Transverse colon (tissue), 4 donors: ENCODE measurements at regions not wholly inside any gene's neighbourhood (a gene's known extent, or its start where the extent isn't known, plus 50 kb on each side); places are given as distances from the start of the nearest gene placed in this dataset.

ENCODE experiments used
- CTCF ChIP-seq, 5 experiments: fragments of 200-600 bp in 3 of 5; fragments of 450-650 bp in 2 of 5; sonication (generic) in 3 of 5; IDR thresholded peaks; 1 replicate in 2 of 5; 2 replicates in 3 of 5; pipeline ENCODE4 v1.5.1; 2016 to 2017; ENCODE audit warnings: antibody characterized with exemption in 5 of 5, inconsistent platforms in 3 of 5, mild to moderate bottlenecking in 2 of 5, moderate library complexity in 1 of 5
- EP300 ChIP-seq: sonication (generic); formaldehyde crosslinking; IDR thresholded peaks from one replicate; pipeline ENCODE4 v1.6.1; 2017; ENCODE audit warnings: antibody characterized with exemption, low read depth
- POLR2AphosphoS5 ChIP-seq, 3 donors: sonication (generic); formaldehyde crosslinking; IDR thresholded peaks; one replicate each; pipeline ENCODE4 v1.6.1; 2016; ENCODE audit warnings: antibody characterized with exemption in 3 of 3

- TF ChIP-seq EP300: no peak
- TF ChIP-seq CTCF (IDR thresholded peaks at IDR 0.05): no peak
- no peak for TF ChIP-seq POLR2AphosphoS5 (IDR thresholded peaks at IDR 0.05)
These were observed 88.2 kb downstream of the OGFRL1 start for GRCh38 chr6:71376830-71377229.
